IMR-90 (cell line): ENCODE measurements at regions not wholly inside any gene's neighbourhood (a gene's known extent, or its start where the extent isn't known, plus 50 kb on each side); places are given as distances from the start of the nearest gene placed in this dataset.

Experiments used
- ATAC-seq: fragments of 200-7000 bp; cut with Tn5 transposase; 2 replicates; pipeline ENCODE4 v1.9.1; 2020; ENCODE audit warnings: low read depth, mild to moderate bottlenecking, moderate library complexity
- BruUV-seq: library from RNA; stranded (reverse); fragments of 400-500 nt; replicated peaks from 2 replicates; lab custom pipeline; 2021; lab: Mats Ljungman, UMichigan
- CTCF ChIA-PET: fragments of 300-600 bp; formaldehyde crosslinking; extraction: SDS; loops from one replicate; lab custom pipeline; 2021; ENCODE audit warnings: antibody characterized with exemption; lab: Yijun Ruan, JAX
- POLR2A ChIA-PET: fragments of 300-600 bp; sonication (Branson Sonifier 250); formaldehyde crosslinking; loops from one replicate; lab custom pipeline; 2022; ENCODE audit warnings: antibody characterized with exemption; ENCODE audit not compliant: unreplicated experiment; lab: Charles Lee
- DNase-seq: peaks from one replicate; pipeline ENCODE4 v3.0.0; 2013
- H2AFZ ChIP-seq: replicated peaks from 2 replicates; pipeline ENCODE3; 2013; ENCODE audit warnings: low read length, mild to moderate bottlenecking; ENCODE audit not compliant: poor library complexity
- H2AK5ac ChIP-seq: 2 replicates; pipeline ENCODE4 v1.6.1; 2013; ENCODE audit warnings: low read depth, low read length, inconsistent platforms
- H2AK9ac ChIP-seq: replicated peaks from 2 replicates; pipeline ENCODE3; 2013; ENCODE audit warnings: mild to moderate bottlenecking, low read depth, low read length, moderate library complexity; ENCODE audit not compliant: poor library complexity
- H2BK120ac ChIP-seq: 2 replicates; pipeline ENCODE4 v1.6.1; 2013; ENCODE audit warnings: low read depth, low read length, inconsistent platforms
- H2BK15ac ChIP-seq: 3 replicates; pipeline ENCODE4 v1.6.1; 2013; ENCODE audit warnings: low read depth, low read length, inconsistent platforms
- H2BK20ac ChIP-seq: 2 replicates; pipeline ENCODE4 v1.6.1; 2013; ENCODE audit warnings: low read depth, mild to moderate bottlenecking, inconsistent platforms, low read length, moderate library complexity
- H2BK5ac ChIP-seq: 2 replicates; pipeline ENCODE4 v1.6.1; 2013; ENCODE audit warnings: mild to moderate bottlenecking, low read depth, low read length, inconsistent platforms; ENCODE audit not compliant: poor library complexity, severe bottlenecking
- H3K14ac ChIP-seq: replicated peaks from 2 replicates; pipeline ENCODE4 v1.6.1; 2013; ENCODE audit warnings: low read depth, low read length, inconsistent platforms
- H3K18ac ChIP-seq: 2 replicates; pipeline ENCODE4 v1.6.1; 2013; ENCODE audit warnings: low read depth, low read length, control low read depth
- H3K23ac ChIP-seq: 2 replicates; pipeline ENCODE4 v1.6.1; 2013; ENCODE audit warnings: low read depth, low read length, inconsistent platforms
- H3K27ac ChIP-seq: 2 replicates; pipeline ENCODE4 v1.5.1; 2013; ENCODE audit warnings: mild to moderate bottlenecking, control low read depth, low read length; ENCODE audit not compliant: insufficient read depth
- H3K27me3 ChIP-seq: 2 replicates; pipeline ENCODE4 v1.6.1; 2013; ENCODE audit warnings: low read length; ENCODE audit not compliant: control insufficient read depth, insufficient read depth
- H3K36me3 ChIP-seq: 2 replicates; pipeline ENCODE4 v1.6.1; 2013; ENCODE audit warnings: low read length, mixed read lengths; ENCODE audit not compliant: control insufficient read depth, insufficient read depth
- H3K4ac ChIP-seq: 2 replicates; pipeline ENCODE4 v1.6.1; 2013; ENCODE audit warnings: low read depth, low read length, inconsistent platforms
- H3K4me1 ChIP-seq: 2 replicates; pipeline ENCODE4 v1.6.1; 2013; ENCODE audit warnings: low read length, mixed read lengths; ENCODE audit not compliant: control insufficient read depth, insufficient read depth
- H3K4me2 ChIP-seq: 2 replicates; pipeline ENCODE4 v1.6.1; 2013; ENCODE audit warnings: low read depth, mild to moderate bottlenecking, control low read depth, low read length, moderate library complexity
- H3K4me3 ChIP-seq: 2 replicates; pipeline ENCODE4 v1.5.1; 2013; ENCODE audit warnings: low read depth, mild to moderate bottlenecking, control low read depth, low read length, moderate library complexity; ENCODE audit not compliant: insufficient read depth
- H3K56ac ChIP-seq: 2 replicates; pipeline ENCODE4 v1.6.1; 2013; ENCODE audit warnings: low read length, inconsistent platforms; ENCODE audit not compliant: insufficient read depth; ENCODE audit errors: extremely low read depth
- H3K79me1 ChIP-seq, 2 experiments: 2 replicates each; pipeline ENCODE4 v1.6.1; 2013; ENCODE audit warnings: low read length in 2 of 2, inconsistent platforms in 1 of 2, low read depth in 1 of 2
- H3K9ac ChIP-seq: 2 replicates; pipeline ENCODE4 v1.6.1; 2013; ENCODE audit warnings: low read depth, low read length, control low read depth
- H3K9me1 ChIP-seq: 2 replicates; pipeline ENCODE4 v1.6.1; 2013; ENCODE audit warnings: low read length, inconsistent platforms; ENCODE audit not compliant: insufficient read depth
- H3K9me3 ChIP-seq: 2 replicates; pipeline ENCODE4 v1.6.1; 2013; ENCODE audit warnings: low read length; ENCODE audit not compliant: control insufficient read depth, insufficient read depth
- H4K20me1 ChIP-seq: 2 replicates; pipeline ENCODE4 v1.6.1; 2013; ENCODE audit warnings: low read length, inconsistent platforms; ENCODE audit not compliant: insufficient read depth
- H4K5ac ChIP-seq: 2 replicates; pipeline ENCODE4 v1.6.1; 2013; ENCODE audit warnings: mild to moderate bottlenecking, low read depth, low read length, control low read depth
- H4K8ac ChIP-seq, 2 experiments: 2 replicates each; pipeline ENCODE4 v1.6.1; 2013; ENCODE audit warnings: low read depth in 2 of 2, low read length in 2 of 2, control low read depth in 1 of 2, inconsistent platforms in 1 of 2
- H4K91ac ChIP-seq: 2 replicates; pipeline ENCODE4 v1.6.1; 2013; ENCODE audit warnings: low read depth, low read length, inconsistent platforms; ENCODE audit not compliant: insufficient read depth
- BHLHE40 ChIP-seq: fragments of 150-350 bp; IDR thresholded peaks from 2 replicates; pipeline ENCODE4 v1.6.1; 2016; ENCODE audit warnings: mild to moderate bottlenecking, low read depth, low read length
- CEBPB ChIP-seq: IDR thresholded peaks from 2 replicates; pipeline ENCODE4 v1.6.1; 2012; ENCODE audit warnings: low read depth, low read length, improper control_type of control experiment
- CHD1 ChIP-seq: IDR thresholded peaks from 2 replicates; pipeline ENCODE4 v1.6.1; 2012; ENCODE audit warnings: low read depth, low read length, improper control_type of control experiment
- FOS ChIP-seq: fragments of 150-350 bp; IDR thresholded peaks from 2 replicates; pipeline ENCODE4 v1.6.1; 2016; ENCODE audit warnings: low read depth, low read length
- MAFK ChIP-seq: IDR thresholded peaks from 2 replicates; pipeline ENCODE4 v1.6.1; 2012; ENCODE audit warnings: low read depth, low read length, improper control_type of control experiment
- MAZ ChIP-seq: IDR thresholded peaks from 2 replicates; pipeline ENCODE4 v1.6.1; 2012; ENCODE audit warnings: low read depth, mild to moderate bottlenecking, low read length, improper control_type of control experiment, moderate library complexity, borderline replicate concordance
- POLR2A ChIP-seq: IDR thresholded peaks from 2 replicates; pipeline ENCODE4 v1.6.1; 2012; ENCODE audit warnings: mild to moderate bottlenecking, low read depth, low read length
- RAD21 ChIP-seq: IDR thresholded peaks from 2 replicates; pipeline ENCODE4 v1.6.1; 2012; ENCODE audit warnings: low read length, improper control_type of control experiment
- RCOR1 ChIP-seq: IDR thresholded peaks from 2 replicates; pipeline ENCODE4 v1.6.1; 2012; ENCODE audit warnings: mild to moderate bottlenecking, low read length, improper control_type of control experiment; ENCODE audit not compliant: insufficient replicate concordance
- SMC3 ChIP-seq: fragments of 150-350 bp; IDR thresholded peaks from 2 replicates; pipeline ENCODE4 v1.6.1; 2016; ENCODE audit warnings: low read depth, mild to moderate bottlenecking, antibody characterized with exemption, low read length, moderate library complexity
- USF2 ChIP-seq: fragments of 150-350 bp; IDR thresholded peaks from 2 replicates; pipeline ENCODE4 v1.6.1; 2017; ENCODE audit warnings: mild to moderate bottlenecking, antibody characterized with exemption, low read length, low read depth
- dilution Hi-C: fragments of 300-500 bp; cut with HindIII; formaldehyde crosslinking; loops from one replicate; pipeline ENCODE4 v1.14.3; 2018; ENCODE audit warnings: low sequenced_read_pairs; ENCODE audit not compliant: unreplicated experiment
- in situ Hi-C: fragments of 300-500 bp; cut with MboI; formaldehyde crosslinking; loops from 3 replicates; pipeline ENCODE4 v1.14.3; 2019; ENCODE audit warnings: low sequenced_read_pairs, inconsistent platforms, mixed read lengths
- intact Hi-C: fragments of 100-400 bp; cut with micrococcal nuclease; formaldehyde crosslinking; loops from 2 replicates; pipeline ENCODE4 v1.10.0; 2022
- TF ChIP-seq, protein P1 (sequence below): conservative IDR thresholded peaks from 2 replicates; pipeline ENCODE4 v1.5.1; 2012; ENCODE audit warnings: mild to moderate bottlenecking, low read depth, low read length, improper control_type of control experiment

GRCh38 chr5:74233091-74233490 is 407.4 kb downstream of the ENC1 start:
- dilution Hi-C loops, result no loop called here
- intact Hi-C loops, result no loop called here
- no peak for TF ChIP-seq BHLHE40
- TF ChIP-seq MAZ, result no peak
- TF ChIP-seq CEBPB, result no peak
- TF ChIP-seq CHD1, result no peak
- no peak for TF ChIP-seq FOS
- no peak for TF ChIP-seq MAFK
- TF ChIP-seq SMC3, result no peak
- TF ChIP-seq, protein P1, sequence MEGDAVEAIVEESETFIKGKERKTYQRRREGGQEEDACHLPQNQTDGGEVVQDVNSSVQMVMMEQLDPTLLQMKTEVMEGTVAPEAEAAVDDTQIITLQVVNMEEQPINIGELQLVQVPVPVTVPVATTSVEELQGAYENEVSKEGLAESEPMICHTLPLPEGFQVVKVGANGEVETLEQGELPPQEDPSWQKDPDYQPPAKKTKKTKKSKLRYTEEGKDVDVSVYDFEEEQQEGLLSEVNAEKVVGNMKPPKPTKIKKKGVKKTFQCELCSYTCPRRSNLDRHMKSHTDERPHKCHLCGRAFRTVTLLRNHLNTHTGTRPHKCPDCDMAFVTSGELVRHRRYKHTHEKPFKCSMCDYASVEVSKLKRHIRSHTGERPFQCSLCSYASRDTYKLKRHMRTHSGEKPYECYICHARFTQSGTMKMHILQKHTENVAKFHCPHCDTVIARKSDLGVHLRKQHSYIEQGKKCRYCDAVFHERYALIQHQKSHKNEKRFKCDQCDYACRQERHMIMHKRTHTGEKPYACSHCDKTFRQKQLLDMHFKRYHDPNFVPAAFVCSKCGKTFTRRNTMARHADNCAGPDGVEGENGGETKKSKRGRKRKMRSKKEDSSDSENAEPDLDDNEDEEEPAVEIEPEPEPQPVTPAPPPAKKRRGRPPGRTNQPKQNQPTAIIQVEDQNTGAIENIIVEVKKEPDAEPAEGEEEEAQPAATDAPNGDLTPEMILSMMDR, result no peak
- TF ChIP-seq RCOR1, result no peak
- no peak for TF ChIP-seq POLR2A
- no peak for TF ChIP-seq RAD21
- no peak for TF ChIP-seq USF2
- Histone ChIP-seq H2AK5ac (peak overlapping the region; percentile 68), H4K91ac (peak overlapping the region; percentile 79), H2BK120ac (peak overlapping the region; percentile 80), H2AFZ (no peak overlapping the region), H3K4me3 (no peak overlapping the region), H3K79me1 (no peaks in the 10 kb centered on the region; a peak in 1 of 4 replicates), H3K14ac (peak overlapping the region; percentile 61), H2BK5ac (peak overlapping the region; percentile 64), H3K9me3 (no peaks in the 10 kb centered on the region), H3K4me1 (peaks cover 8% of the 10 kb centered on the region), H3K18ac (peak overlapping the region; percentile 80), H2BK20ac (peak overlapping the region; percentile 85), H3K9ac (no peak overlapping the region), H3K4ac (peak overlapping the region; percentile 80), H4K20me1 (no peaks in the 10 kb centered on the region), H3K27me3 (no peaks in the 10 kb centered on the region), H3K56ac (peak overlapping the region; percentile 25; the same call in 1 of the 2 replicates), H3K4me2 (no peak overlapping the region; the same call in 1 of the 2 replicates), H3K23ac (peak overlapping the region; percentile 21; the same call in 1 of the 2 replicates), H4K5ac (no peak overlapping the region), H2AK9ac (no peak overlapping the region), H3K27ac (peak overlapping the region; percentile 43), H3K9me1 (peaks cover 7% of the 10 kb centered on the region), H2BK15ac (peak overlapping the region; percentile 54; the same call in 2 of the 3 replicates), H4K8ac (peak overlapping the region; percentile 33 to 70), H3K36me3 (no peaks in the 10 kb centered on the region)
- BruUV-seq, result no TSS peak
- CTCF ChIA-PET, result no interaction called here
- DNase-seq (no peak), ATAC-seq (peak; percentile 32; the same call in 1 of the 2 replicates)
- POLR2A ChIA-PET, result no interaction called here
- in situ Hi-C loops, result no loop called here
